ENCODE measurements at regions not wholly inside any gene's neighbourhood (a gene's known extent, or its start where the extent isn't known, plus 50 kb on each side); places are given as distances from the start of the nearest gene placed in this dataset.

DNA sequence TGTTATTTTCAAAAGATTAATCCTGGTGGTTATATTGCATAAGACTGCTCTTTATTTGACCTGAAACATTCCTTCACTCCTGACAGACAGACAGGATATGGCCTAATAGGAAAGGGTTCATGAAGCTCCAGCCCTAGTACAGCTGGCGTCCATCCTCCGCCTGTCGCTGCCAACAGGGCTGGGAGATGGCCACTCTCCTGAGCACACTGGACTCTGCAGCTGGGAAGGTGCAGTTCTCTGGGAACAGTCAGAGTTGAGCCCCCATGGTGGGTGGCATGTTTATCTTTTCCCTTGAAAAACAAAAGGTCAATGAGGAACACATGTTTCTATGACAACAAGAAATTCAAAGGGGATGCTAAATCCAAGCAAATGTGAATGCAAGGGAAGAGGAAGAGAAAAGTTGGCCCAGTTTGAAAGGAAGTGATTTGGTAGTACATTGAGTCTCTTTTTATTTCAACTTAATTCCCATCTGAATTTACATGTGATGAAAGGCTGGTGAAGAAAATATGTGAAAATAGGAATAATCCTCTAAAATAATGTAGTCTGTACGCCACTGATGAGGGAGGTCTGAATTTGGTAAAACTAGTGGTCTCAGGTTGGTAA is 89.9 kb upstream of the DCN start:
- DNase-seq (ENCODE audit: low spot score): no peak
- ChIA-PET POLR2A (ENCODE audit: low non-redundant PET) (no interaction called here), CTCF (no interaction called here)
- H3K27ac ChIP-seq: no peak overlapping the region
- no peak for TF ChIP-seq CTCF (conservative IDR thresholded peaks at IDR 0.05; ENCODE audit: low read depth)

GRCh38 chr12:91271185-91271584 is 88.6 kb upstream of the DCN start:
- TF ChIP-seq CTCF (conservative IDR thresholded peaks at IDR 0.05; ENCODE audit: low read depth): no peak
- POLR2A ChIA-PET (ENCODE audit: low non-redundant PET): no interaction called here
- CTCF ChIA-PET: interaction anchor here (0.6 to 0.9 kb wide), 2 partner anchors 16 to 103 kb away, joined by 4 to 5 read pairs; no protein-coding TSS in a partner anchor
- DNase-seq (ENCODE audit: low spot score): no peak
- no peak overlapping the region for H3K27ac ChIP-seq

DNA sequence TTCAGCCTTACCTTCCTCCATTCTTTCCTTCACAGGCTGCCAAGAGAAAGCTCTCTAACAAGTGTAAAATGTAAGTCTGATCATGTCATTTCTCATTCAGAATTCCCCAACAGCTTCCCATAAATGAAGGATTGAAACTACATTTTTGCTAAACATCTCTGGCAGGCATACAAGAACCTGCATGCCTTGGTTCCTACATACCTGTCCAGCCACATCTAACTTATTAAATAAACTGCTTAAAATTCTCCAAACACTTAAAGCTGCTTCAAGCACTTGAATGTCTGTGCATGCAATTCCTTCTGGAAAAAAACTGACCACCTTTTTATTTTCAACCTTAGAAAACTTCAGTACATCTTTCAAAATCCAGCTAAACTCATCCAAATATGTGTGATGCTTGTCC is 84.4 kb upstream of the DCN start:
- TF ChIP-seq CTCF (conservative IDR thresholded peaks at IDR 0.05; ENCODE audit: low read depth): no peak
- DNase-seq (ENCODE audit: low spot score): no peak
- ChIA-PET POLR2A (ENCODE audit: low non-redundant PET) (no interaction called here), CTCF (interaction anchor here (0.7 kb wide), 1 partner anchor 877 kb away, joined by 4 read pairs; no protein-coding TSS in a partner anchor)
- H3K27ac ChIP-seq: no peak overlapping the region

- no peak for TF ChIP-seq CTCF (conservative IDR thresholded peaks at IDR 0.05; ENCODE audit: low read depth)
- DNase-seq (ENCODE audit: low spot score): no peak
- no peak overlapping the region for H3K27ac ChIP-seq
- POLR2A ChIA-PET (ENCODE audit: low non-redundant PET): no interaction called here
- CTCF ChIA-PET: no interaction called here
Measured at GRCh38 chr12:91264178-91264577, 81.6 kb upstream of the DCN start.

GRCh38 chr12:91261820-91262676 is 79.4 kb upstream of the DCN start:
- H3K27ac ChIP-seq: no peak overlapping the region
- no peak for DNase-seq (ENCODE audit: low spot score)
- CTCF ChIA-PET: no interaction called here
- no peak for TF ChIP-seq CTCF (conservative IDR thresholded peaks at IDR 0.05; ENCODE audit: low read depth)
- POLR2A ChIA-PET (ENCODE audit: low non-redundant PET): no interaction called here

DNA sequence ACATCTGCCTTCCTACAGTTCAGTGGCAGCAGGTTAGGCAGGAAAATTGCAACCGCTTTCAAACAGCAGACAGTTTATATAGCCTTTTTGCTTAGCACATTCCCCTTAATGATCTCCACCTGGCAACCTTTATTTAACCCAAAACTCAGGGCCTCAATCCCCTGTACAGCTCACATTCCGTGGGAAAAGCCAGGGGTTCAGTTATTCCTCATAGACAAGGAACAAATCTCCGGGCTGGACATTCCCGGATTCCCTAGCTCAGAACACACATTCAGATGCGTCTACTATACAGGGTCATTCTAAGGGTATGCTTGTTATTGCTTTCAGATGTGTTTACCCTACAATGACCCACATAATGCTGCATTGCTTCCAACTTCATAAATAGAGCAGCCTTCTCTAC is 73.8 kb upstream of the DCN start:
- ChIA-PET CTCF (no interaction called here), POLR2A (ENCODE audit: low non-redundant PET) (no interaction called here)
- no peak for TF ChIP-seq CTCF (conservative IDR thresholded peaks at IDR 0.05; ENCODE audit: low read depth)
- H3K27ac ChIP-seq: no peak overlapping the region
- no peak for DNase-seq (ENCODE audit: low spot score)

Data from RWPE1 (cell line).